ENCODE measurements at regions not wholly inside any gene's neighbourhood (a gene's known extent, or its start where the extent isn't known, plus 50 kb on each side); places are given as distances from the start of the nearest gene placed in this dataset.

DNA sequence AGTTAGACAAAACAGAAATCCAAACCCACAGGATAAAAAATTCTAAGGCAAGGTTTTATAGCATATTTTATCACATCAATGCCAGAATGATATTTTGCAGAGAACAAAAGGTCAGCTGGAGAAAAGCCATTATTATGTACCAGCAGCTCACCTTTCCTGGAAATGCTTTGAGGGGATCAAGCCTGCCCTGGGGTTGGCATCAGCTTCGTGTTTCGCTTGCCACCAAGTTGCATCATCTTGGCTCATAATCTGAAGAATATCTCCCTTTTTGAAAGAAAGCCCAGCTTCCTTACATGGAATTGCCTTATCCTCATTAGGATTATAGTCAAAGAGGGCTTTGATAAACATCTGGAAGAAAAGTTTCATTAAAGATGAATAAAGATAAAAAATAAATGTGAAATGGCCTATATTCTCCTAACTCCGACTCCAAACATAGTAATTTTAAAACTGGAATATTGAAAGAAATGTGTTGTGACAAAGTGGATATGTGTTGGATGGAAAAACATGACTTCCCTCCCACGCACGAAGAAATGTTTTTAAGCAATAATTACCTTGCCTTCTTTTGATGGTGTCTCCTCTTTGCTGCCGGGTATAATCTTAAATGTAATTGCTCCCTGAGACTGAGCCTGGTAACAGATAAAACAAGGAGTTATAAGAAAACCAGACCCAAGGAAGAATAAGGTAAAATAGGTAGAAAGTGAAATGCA, 121.3 kb upstream of the ODAD2 start:
- H4K20me1 ChIP-seq (ENCODE audit: low read depth, low read length) = no peaks in the 10 kb centered on the region
- no peaks in the 10 kb centered on the region for H3K9me3 ChIP-seq (ENCODE audit: insufficient read depth, low read length)
- no peaks in the 10 kb centered on the region for H3F3A ChIP-seq (ENCODE audit: insufficient read depth)
- H3K9ac ChIP-seq (ENCODE audit: low read length) = no peak overlapping the region
- no peaks in the 10 kb centered on the region for H3K79me2 ChIP-seq (ENCODE audit: insufficient read depth, low read length)
- TF ChIP-seq, protein P1, sequence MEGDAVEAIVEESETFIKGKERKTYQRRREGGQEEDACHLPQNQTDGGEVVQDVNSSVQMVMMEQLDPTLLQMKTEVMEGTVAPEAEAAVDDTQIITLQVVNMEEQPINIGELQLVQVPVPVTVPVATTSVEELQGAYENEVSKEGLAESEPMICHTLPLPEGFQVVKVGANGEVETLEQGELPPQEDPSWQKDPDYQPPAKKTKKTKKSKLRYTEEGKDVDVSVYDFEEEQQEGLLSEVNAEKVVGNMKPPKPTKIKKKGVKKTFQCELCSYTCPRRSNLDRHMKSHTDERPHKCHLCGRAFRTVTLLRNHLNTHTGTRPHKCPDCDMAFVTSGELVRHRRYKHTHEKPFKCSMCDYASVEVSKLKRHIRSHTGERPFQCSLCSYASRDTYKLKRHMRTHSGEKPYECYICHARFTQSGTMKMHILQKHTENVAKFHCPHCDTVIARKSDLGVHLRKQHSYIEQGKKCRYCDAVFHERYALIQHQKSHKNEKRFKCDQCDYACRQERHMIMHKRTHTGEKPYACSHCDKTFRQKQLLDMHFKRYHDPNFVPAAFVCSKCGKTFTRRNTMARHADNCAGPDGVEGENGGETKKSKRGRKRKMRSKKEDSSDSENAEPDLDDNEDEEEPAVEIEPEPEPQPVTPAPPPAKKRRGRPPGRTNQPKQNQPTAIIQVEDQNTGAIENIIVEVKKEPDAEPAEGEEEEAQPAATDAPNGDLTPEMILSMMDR (IDR thresholded peaks at IDR 0.05; ENCODE audit: insufficient read depth, low read length, poor library complexity, severe bottlenecking) = no peak
- TF ChIP-seq EZH2phosphoT487 (conservative IDR thresholded peaks at IDR 0.05; ENCODE audit: low read length) = no peak
- no peaks in the 10 kb centered on the region for H3K9me2 ChIP-seq (replicated peaks; ENCODE audit: insufficient read depth, low read length)
- no peak overlapping the region for H3K4me2 ChIP-seq (ENCODE audit: low read depth, low read length, poor library complexity, severe bottlenecking)
- no peak overlapping the region for H3K27ac ChIP-seq (ENCODE audit: low read depth, low read length)
- no peaks in the 10 kb centered on the region for H3K36me3 ChIP-seq (ENCODE audit: low read length)
- no peaks in the 10 kb centered on the region for H3K27me3 ChIP-seq (ENCODE audit: low read length)
- no peak overlapping the region for H2AFZ ChIP-seq (ENCODE audit: low read depth, low read length, severe bottlenecking)
- no peak overlapping the region for H3K4me3 ChIP-seq (ENCODE audit: insufficient read depth, low read length, poor library complexity, severe bottlenecking)

DNA sequence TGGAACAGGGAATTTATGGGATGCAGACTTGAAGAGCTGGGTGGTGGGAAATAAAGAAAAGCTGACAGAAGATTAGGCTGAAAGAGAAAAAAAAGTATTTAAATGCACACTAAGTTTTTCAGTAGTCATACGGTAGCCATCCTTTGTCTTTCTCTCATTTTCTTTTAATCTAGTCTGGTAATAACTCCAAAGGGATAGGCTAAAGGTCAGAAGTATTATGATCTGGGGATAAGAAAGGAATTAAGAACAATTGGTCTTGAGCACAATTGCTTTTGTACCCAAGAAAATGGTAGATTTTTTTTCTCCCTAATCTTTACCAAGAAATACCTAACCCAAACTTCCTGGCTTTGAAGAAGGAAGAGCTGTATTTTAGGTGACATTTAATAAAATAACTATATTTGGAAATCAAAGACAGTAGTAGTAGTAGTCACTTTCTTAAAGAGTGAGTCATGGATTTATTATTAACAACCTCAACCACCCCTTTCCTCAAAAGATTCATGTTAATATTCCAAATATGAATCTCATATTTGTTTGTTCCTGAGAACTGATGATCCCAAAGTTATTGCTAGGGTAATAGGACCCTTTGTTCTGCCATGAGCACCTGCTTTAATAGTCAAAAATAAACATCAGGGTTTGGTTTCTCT, 120.2 kb upstream of the ODAD2 start:
- Histone ChIP-seq H3K36me3 (ENCODE audit: low read length) (no peaks in the 10 kb centered on the region), H3K4me3 (ENCODE audit: insufficient read depth, low read length, poor library complexity, severe bottlenecking) (no peak overlapping the region), H3K27me3 (ENCODE audit: low read length) (no peaks in the 10 kb centered on the region), H2AFZ (ENCODE audit: low read depth, low read length, severe bottlenecking) (no peak overlapping the region), H4K20me1 (ENCODE audit: low read depth, low read length) (no peaks in the 10 kb centered on the region), H3K9ac (ENCODE audit: low read length) (no peak overlapping the region), H3K4me2 (ENCODE audit: low read depth, low read length, poor library complexity, severe bottlenecking) (no peak overlapping the region), H3K27ac (ENCODE audit: low read depth, low read length) (no peak overlapping the region), H3K9me3 (ENCODE audit: insufficient read depth, low read length) (no peaks in the 10 kb centered on the region), H3F3A (ENCODE audit: insufficient read depth) (no peaks in the 10 kb centered on the region), H3K79me2 (ENCODE audit: insufficient read depth, low read length) (no peaks in the 10 kb centered on the region), H3K9me2 (replicated peaks; ENCODE audit: insufficient read depth, low read length) (no peaks in the 10 kb centered on the region)
- TF ChIP-seq, protein P1 (IDR thresholded peaks at IDR 0.05; ENCODE audit: insufficient read depth, low read length, poor library complexity, severe bottlenecking) = no peak
- TF ChIP-seq EZH2phosphoT487 (conservative IDR thresholded peaks at IDR 0.05; ENCODE audit: low read length) = no peak

DNA sequence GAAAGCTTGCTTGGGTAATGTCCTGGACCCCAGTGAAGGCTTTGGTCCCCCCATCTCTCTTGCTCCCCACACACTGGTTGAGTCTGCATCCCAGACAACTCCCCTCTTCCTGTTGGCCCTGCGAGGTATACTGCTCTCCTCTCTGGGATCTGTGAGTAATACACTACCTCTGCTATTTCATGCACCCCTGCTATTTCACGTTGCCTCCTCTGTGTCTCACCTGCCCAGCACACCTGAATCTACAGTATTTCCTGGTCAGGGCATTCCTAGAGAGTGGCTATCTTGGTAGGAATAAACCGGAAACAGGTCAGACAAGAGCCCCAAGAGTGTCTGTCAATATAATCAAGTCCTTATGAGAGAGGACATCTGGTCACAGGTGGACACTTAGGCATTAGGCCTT, 114.3 kb upstream of the ODAD2 start:
- H3K79me2 ChIP-seq (ENCODE audit: insufficient read depth, low read length) = no peaks in the 10 kb centered on the region
- no peaks in the 10 kb centered on the region for H3F3A ChIP-seq (ENCODE audit: insufficient read depth)
- no peak overlapping the region for H3K9ac ChIP-seq (ENCODE audit: low read length)
- no peak overlapping the region for H3K4me3 ChIP-seq (ENCODE audit: insufficient read depth, low read length, poor library complexity, severe bottlenecking)
- no peak overlapping the region for H3K4me2 ChIP-seq (ENCODE audit: low read depth, low read length, poor library complexity, severe bottlenecking)
- no peaks in the 10 kb centered on the region for H3K9me2 ChIP-seq (replicated peaks; ENCODE audit: insufficient read depth, low read length)
- no peaks in the 10 kb centered on the region for H3K9me3 ChIP-seq (ENCODE audit: insufficient read depth, low read length)
- H3K36me3 ChIP-seq (ENCODE audit: low read length) = no peaks in the 10 kb centered on the region
- TF ChIP-seq EZH2phosphoT487 (conservative IDR thresholded peaks at IDR 0.05; ENCODE audit: low read length) = no peak
- TF ChIP-seq, protein P1 (IDR thresholded peaks at IDR 0.05; ENCODE audit: insufficient read depth, low read length, poor library complexity, severe bottlenecking) = no peak
- no peak overlapping the region for H2AFZ ChIP-seq (ENCODE audit: low read depth, low read length, severe bottlenecking)
- H4K20me1 ChIP-seq (ENCODE audit: low read depth, low read length) = no peaks in the 10 kb centered on the region
- no peak overlapping the region for H3K27ac ChIP-seq (ENCODE audit: low read depth, low read length)
- H3K27me3 ChIP-seq (ENCODE audit: low read length) = no peaks in the 10 kb centered on the region
